ENCODE measurements at regions not wholly inside any gene's neighbourhood (a gene's known extent, or its start where the extent isn't known, plus 50 kb on each side); places are given as distances from the start of the nearest gene placed in this dataset.

GRCh38 chr4:124594945-124595344, 117.6 kb downstream of the ANKRD50 start:
- Histone ChIP-seq H3K4me3 (ENCODE audit: low read depth, low read length) (no peak overlapping the region), H3K27me3 (ENCODE audit: insufficient read depth, low read depth, severe bottlenecking) (no peaks in the 10 kb centered on the region), H3K27ac (no peak overlapping the region), H3K36me3 (no peaks in the 10 kb centered on the region), H3K9me3 (ENCODE audit: severe bottlenecking) (no peaks in the 10 kb centered on the region)
- TF ChIP-seq CTCF (IDR thresholded peaks at IDR 0.05; ENCODE audit: low read depth, low read length), result no peak
- no peak for DNase-seq

- Histone ChIP-seq H3K9me3 (ENCODE audit: severe bottlenecking) (no peaks in the 10 kb centered on the region), H3K27ac (peak overlapping the region; percentile 18), H3K4me3 (ENCODE audit: low read depth, low read length) (no peak overlapping the region), H3K36me3 (no peaks in the 10 kb centered on the region), H3K27me3 (ENCODE audit: insufficient read depth, low read depth, severe bottlenecking) (no peaks in the 10 kb centered on the region)
- no peak for TF ChIP-seq CTCF (IDR thresholded peaks at IDR 0.05; ENCODE audit: low read depth, low read length)
- DNase-seq, result peak; percentile 55
Measured at GRCh38 chr4:124596816-124597215, 115.7 kb downstream of the ANKRD50 start.

GRCh38 chr4:124610211-124610610, 102.3 kb downstream of the ANKRD50 start:
- no peak for DNase-seq
- Histone ChIP-seq H3K36me3 (no peaks in the 10 kb centered on the region), H3K27ac (no peak overlapping the region), H3K9me3 (ENCODE audit: severe bottlenecking) (no peaks in the 10 kb centered on the region), H3K27me3 (ENCODE audit: insufficient read depth, low read depth, severe bottlenecking) (no peaks in the 10 kb centered on the region), H3K4me3 (ENCODE audit: low read depth, low read length) (no peak overlapping the region)
- TF ChIP-seq CTCF (IDR thresholded peaks at IDR 0.05; ENCODE audit: low read depth, low read length), result no peak
